Common myeloid progenitor, CD34-positive (primary cell): ENCODE measurements at regions not wholly inside any gene's neighbourhood (a gene's known extent, or its start where the extent isn't known, plus 50 kb on each side); places are given as distances from the start of the nearest gene placed in this dataset.

Experiments used
- CTCF ChIA-PET: fragments of 350-600 bp; sonication (Branson Sonifier 250); formaldehyde crosslinking; loops from one replicate; lab custom pipeline; 2021; ENCODE audit warnings: antibody characterized with exemption; lab: Charles Lee
- POLR2A ChIA-PET: fragments of 350-600 bp; sonication (Branson Sonifier 250); formaldehyde crosslinking; loops from one replicate; lab custom pipeline; 2021; ENCODE audit warnings: antibody characterized with exemption; lab: Charles Lee
- DNase-seq, 3 donors: peaks; one replicate each; pipeline versions ENCODE4 v3.0.0 to v3.0.0-alpha.2; 2013
- H3K27ac ChIP-seq, 2 experiments: 1 replicate in 1 of 2; 2 replicates in 1 of 2; pipeline ENCODE4 v1.7.0; 2013; ENCODE audit warnings: inconsistent platforms in 2 of 2, low read length in 2 of 2, mild to moderate bottlenecking in 2 of 2, low read depth in 1 of 2, moderate library complexity in 1 of 2; ENCODE audit not compliant: severe bottlenecking in 2 of 2, insufficient read depth in 1 of 2, poor library complexity in 1 of 2
- H3K27me3 ChIP-seq, 5 experiments: replicated peaks in 2 of 5; 1 replicate in 3 of 5; 2 replicates in 2 of 5; pipeline versions ENCODE4 v1.6.1 to v1.7.0; 2013; ENCODE audit warnings: low read length in 4 of 5, mild to moderate bottlenecking in 2 of 5, moderate library complexity in 2 of 5, inconsistent platforms in 1 of 5; ENCODE audit not compliant: insufficient read depth in 5 of 5, control insufficient read depth in 4 of 5
- H3K36me3 ChIP-seq, 4 experiments: 1 replicate in 2 of 4; 2 replicates in 2 of 4; pipeline versions ENCODE4 v1.6.1 to v1.7.0; 2013; ENCODE audit warnings: low read length in 3 of 4, control low read depth in 1 of 4, mild to moderate bottlenecking in 1 of 4; ENCODE audit not compliant: control insufficient read depth in 4 of 4, insufficient read depth in 4 of 4
- H3K4me1 ChIP-seq, 4 experiments: 1 replicate in 3 of 4; 2 replicates in 1 of 4; pipeline versions ENCODE4 v1.6.1 to v1.7.1; 2013; ENCODE audit warnings: low read length in 3 of 4, mild to moderate bottlenecking in 3 of 4, control low read depth in 1 of 4, inconsistent platforms in 1 of 4, moderate library complexity in 1 of 4; ENCODE audit not compliant: control insufficient read depth in 4 of 4, insufficient read depth in 4 of 4; ENCODE audit errors: control extremely low read depth in 1 of 4
- H3K4me3 ChIP-seq, 7 experiments: 1 replicate in 4 of 7; 2 replicates in 3 of 7; pipeline versions ENCODE4 v1.5.1 to v1.7.0; 2013; ENCODE audit warnings: mild to moderate bottlenecking in 7 of 7, low read length in 6 of 7, moderate library complexity in 6 of 7, inconsistent platforms in 2 of 7, low read depth in 2 of 7, control low read depth in 1 of 7; ENCODE audit not compliant: insufficient read depth in 4 of 7, control insufficient read depth in 1 of 7; ENCODE audit errors: extremely low read depth in 1 of 7
- H3K9me3 ChIP-seq, 5 experiments: 1 replicate in 4 of 5; 2 replicates in 1 of 5; pipeline versions ENCODE4 v1.6.1 to v1.7.1; 2013; ENCODE audit warnings: low read length in 4 of 5, mild to moderate bottlenecking in 2 of 5, inconsistent platforms in 1 of 5, low read depth in 1 of 5, moderate library complexity in 1 of 5; ENCODE audit not compliant: control insufficient read depth in 4 of 5, insufficient read depth in 2 of 5; ENCODE audit errors: control extremely low read depth in 1 of 5
- WGBS: methylation state at CpG from one replicate; pipeline ENCODE4 v1.1.5; 2013; ENCODE audit not compliant: insufficient coverage; 5-methylcytosine and 5-hydroxymethylcytosine counted together

DNA sequence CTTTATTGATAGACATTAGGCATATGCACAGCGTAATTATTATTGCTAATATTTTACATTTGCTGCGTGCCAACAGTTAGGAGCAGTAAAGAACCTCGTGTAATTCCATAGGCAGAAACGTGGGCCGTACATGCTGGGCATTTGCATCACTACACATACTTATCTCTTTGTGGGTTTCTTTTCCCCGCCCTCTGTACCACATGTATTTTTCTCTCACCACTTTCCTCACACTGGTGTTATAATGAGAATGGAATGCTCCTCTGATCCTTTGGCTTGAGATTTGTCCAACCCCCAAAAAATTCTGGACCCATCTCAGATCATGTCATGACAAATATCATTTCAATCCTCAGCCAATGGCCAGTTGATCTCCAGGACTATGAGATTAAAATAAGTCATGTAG is 1952.6 kb upstream of the WWC1 start:
- Histone ChIP-seq H3K36me3 (no peaks in the 10 kb centered on the region), H3K9me3 (no peaks in the 10 kb centered on the region), H3K27ac (no peak overlapping the region), H3K27me3 (no peaks in the 10 kb centered on the region), H3K4me3 (no peak overlapping the region), H3K4me1 (no peaks in the 10 kb centered on the region)
- no peak for DNase-seq
- POLR2A ChIA-PET: no interaction called here
- CTCF ChIA-PET: no interaction called here
- WGBS: no CpG with 5 or more reads among the region's 6 CpGs

- H3K4me3 ChIP-seq: no peak overlapping the region
- no peaks in the 10 kb centered on the region for H3K9me3 ChIP-seq
- ChIA-PET POLR2A (no interaction called here), CTCF (no interaction called here)
- no CpG with 5 or more reads among the region's 1 CpG for WGBS
- H3K27me3 ChIP-seq: no peaks in the 10 kb centered on the region
- H3K36me3 ChIP-seq: no peaks in the 10 kb centered on the region
- no peak for DNase-seq
- no peak overlapping the region for H3K27ac ChIP-seq
- H3K4me1 ChIP-seq: no peaks in the 10 kb centered on the region
Measured at GRCh38 chr5:166340039-166340438, 1951.4 kb upstream of the WWC1 start.

DNA sequence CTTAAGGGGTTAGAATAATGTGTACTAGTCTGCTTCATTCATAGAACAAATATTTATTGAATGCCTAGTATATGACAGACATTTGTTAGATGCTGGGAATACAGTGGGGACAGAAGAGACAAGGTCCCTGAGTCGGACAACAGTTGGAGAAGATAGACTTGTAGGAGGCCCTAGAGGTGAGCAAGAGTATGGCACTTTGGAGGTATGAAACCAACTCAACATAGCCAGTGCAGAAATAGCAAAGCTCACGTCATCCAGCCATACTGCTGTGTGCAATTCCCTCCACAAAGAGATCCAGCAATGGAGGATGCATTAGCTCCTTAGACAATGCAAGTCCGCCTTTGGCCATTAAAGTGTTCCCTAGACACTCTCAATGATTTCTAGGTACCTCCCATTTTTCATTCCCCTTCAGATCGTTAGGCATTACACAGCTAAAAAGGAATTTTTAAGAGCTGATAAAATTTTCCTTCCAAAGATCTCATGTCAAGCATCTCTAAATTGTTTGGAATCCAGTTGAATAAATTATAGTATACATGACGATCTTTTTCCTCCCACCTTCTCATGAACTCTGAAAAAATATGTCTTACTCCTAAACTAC is 1949.6 kb upstream of the WWC1 start:
- ChIA-PET POLR2A (no interaction called here), CTCF (no interaction called here)
- no peaks in the 10 kb centered on the region for H3K4me1 ChIP-seq

DNA sequence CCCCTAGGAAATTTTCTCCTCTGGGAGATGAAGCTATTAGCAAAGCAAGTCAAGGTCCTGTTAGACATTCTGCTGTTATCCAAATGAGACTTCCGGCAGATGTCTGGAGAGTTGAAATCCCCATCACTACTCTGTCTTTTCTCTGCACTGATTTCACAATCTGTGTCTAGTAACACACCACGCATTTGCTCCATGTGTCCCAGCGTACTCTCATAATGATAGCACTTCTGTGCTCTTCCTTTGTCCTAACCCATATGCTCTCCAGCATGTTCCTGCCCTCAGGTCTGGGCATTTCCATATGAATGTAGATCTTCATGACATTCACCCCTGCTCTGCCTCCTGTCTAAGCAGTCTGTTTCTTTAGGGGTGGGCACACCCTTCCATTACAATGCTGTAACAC is 1949.0 kb upstream of the WWC1 start:
- Histone ChIP-seq H3K27ac (no peak overlapping the region), H3K27me3 (no peaks in the 10 kb centered on the region), H3K4me3 (no peak overlapping the region), H3K36me3 (no peaks in the 10 kb centered on the region), H3K9me3 (no peaks in the 10 kb centered on the region), H3K4me1 (no peaks in the 10 kb centered on the region)
- ChIA-PET CTCF (no interaction called here), POLR2A (no interaction called here)
- DNase-seq: no peak
- 100% methylated on average over 3 of the region's 3 CpGs for whole genome bisulfite sequencing

More for the DNA sequence above, 1949.6 kb upstream of the WWC1 start:
- Histone ChIP-seq H3K27ac (no peak overlapping the region), H3K36me3 (no peaks in the 10 kb centered on the region), H3K27me3 (no peaks in the 10 kb centered on the region), H3K4me3 (no peak overlapping the region), H3K9me3 (no peaks in the 10 kb centered on the region)
- WGBS: 95% methylated on average over 3 of the region's 5 CpGs
- DNase-seq: no peak

DNA sequence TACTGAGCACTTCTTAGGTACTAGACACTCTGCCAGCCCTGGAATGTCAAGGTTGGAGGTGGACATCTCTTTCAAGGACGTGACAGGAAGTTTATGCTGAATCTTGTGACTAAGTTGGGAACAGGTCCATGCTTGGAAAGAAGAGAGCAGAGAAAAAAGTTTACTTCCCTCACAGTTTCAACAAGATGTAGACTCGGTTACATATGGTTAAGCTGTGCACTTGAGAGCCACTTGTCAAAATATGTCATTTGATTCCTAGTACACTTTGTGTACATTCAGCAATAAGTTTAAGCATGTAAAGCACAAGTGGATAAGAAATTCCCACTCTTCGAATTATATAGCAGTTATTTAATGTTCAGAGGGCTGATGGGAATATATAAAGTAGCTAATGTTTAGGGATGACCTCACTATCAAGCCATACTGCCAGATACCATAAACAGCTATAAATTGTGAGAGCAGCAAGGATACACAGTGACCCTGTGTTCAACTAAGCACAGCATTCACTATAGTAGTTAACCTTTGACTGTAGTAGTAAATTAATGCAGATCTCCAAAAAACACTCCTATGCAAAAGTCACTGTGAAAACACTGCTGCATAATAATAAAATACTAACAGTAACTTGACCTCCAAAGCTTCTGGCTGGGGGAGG is 1944.6 kb upstream of the WWC1 start:
- no peak overlapping the region for H3K27ac ChIP-seq
- DNase-seq: no peak
- POLR2A ChIA-PET: no interaction called here
- CTCF ChIA-PET: no interaction called here
- 57% methylated on average over 1 of the region's 3 CpGs for WGBS
- no peaks in the 10 kb centered on the region for H3K4me1 ChIP-seq
- no peaks in the 10 kb centered on the region for H3K9me3 ChIP-seq
- no peak overlapping the region for H3K4me3 ChIP-seq
- H3K36me3 ChIP-seq: no peaks in the 10 kb centered on the region
- no peaks in the 10 kb centered on the region for H3K27me3 ChIP-seq

GRCh38 chr5:166349046-166349445 is 1942.4 kb upstream of the WWC1 start:
- H3K27ac ChIP-seq: no peak overlapping the region
- POLR2A ChIA-PET: no interaction called here
- no CpG with 5 or more reads among the region's 1 CpG for WGBS

GRCh38 chr5:166353580-166353979 is 1937.9 kb upstream of the WWC1 start:
- no peaks in the 10 kb centered on the region for H3K4me1 ChIP-seq
- no peaks in the 10 kb centered on the region for H3K36me3 ChIP-seq
- H3K4me3 ChIP-seq: no peak overlapping the region
- no CpG with 5 or more reads among the region's 2 CpGs for WGBS
- no peaks in the 10 kb centered on the region for H3K27me3 ChIP-seq
- no peak overlapping the region for H3K27ac ChIP-seq
- POLR2A ChIA-PET: no interaction called here
- CTCF ChIA-PET: no interaction called here
- no peak for DNase-seq
- no peaks in the 10 kb centered on the region for H3K9me3 ChIP-seq

More at GRCh38 chr5:166349046-166349445, 1942.4 kb upstream of the WWC1 start:
- no peaks in the 10 kb centered on the region for H3K27me3 ChIP-seq
- no peak overlapping the region for H3K4me3 ChIP-seq
- CTCF ChIA-PET: no interaction called here
- DNase-seq: no peak
- H3K9me3 ChIP-seq: no peaks in the 10 kb centered on the region
- no peaks in the 10 kb centered on the region for H3K4me1 ChIP-seq
- no peaks in the 10 kb centered on the region for H3K36me3 ChIP-seq
